Retinal pigment epithelial cell (primary cell): ENCODE measurements at regions not wholly inside any gene's neighbourhood (a gene's known extent, or its start where the extent isn't known, plus 50 kb on each side); places are given as distances from the start of the nearest gene placed in this dataset.

Experiments used
- DNase-seq: peaks from one replicate; pipeline ENCODE4 v3.0.0-alpha.2; 2010; ENCODE audit warnings: low read depth
- H3K4me3 ChIP-seq: 2 replicates; pipeline ENCODE4 v1.5.1; 2011; ENCODE audit warnings: mild to moderate bottlenecking, low read length, control low read depth, moderate library complexity
- CTCF ChIP-seq: conservative IDR thresholded peaks from 2 replicates; pipeline ENCODE4 v1.5.1; 2011; ENCODE audit warnings: low read depth, low read length, control low read depth, inconsistent platforms

GRCh38 chr6:132009175-132009574, 58.0 kb upstream of the CCN2 start:
- DNase-seq = no peak
- no peak for TF ChIP-seq CTCF
- no peak overlapping the region for H3K4me3 ChIP-seq

DNA sequence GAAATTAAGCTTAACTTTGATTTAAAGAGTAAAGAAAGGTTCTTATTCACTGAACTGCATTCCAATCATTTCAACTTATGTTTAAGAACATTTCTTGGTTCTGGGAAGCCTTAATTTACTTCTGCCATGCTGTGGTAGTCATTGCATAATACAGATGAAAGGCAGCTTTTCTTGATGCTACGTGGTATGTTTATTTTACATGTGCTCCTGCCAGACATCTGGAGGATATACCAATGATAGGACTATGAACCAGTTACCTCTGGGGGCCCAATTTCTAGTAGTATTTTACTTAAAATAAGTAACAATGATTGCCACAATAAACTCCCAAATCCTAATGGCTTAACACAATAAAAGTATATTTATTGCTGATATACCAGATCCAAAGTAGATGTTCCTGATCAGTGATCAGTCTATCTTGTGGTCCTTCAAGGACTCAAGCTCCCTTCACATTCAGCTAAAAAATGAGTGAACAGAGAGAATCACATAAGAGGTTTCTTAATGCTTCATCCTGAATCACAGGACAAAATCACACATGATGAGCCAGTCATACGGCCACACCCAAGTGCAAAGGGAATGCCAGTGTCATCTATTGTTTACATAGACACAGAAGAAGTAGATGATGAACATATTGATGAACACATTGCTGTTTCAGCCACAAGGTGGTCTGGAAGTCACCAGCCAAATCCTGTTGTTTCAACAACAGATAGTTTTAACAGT, 56.5 kb upstream of the CCN2 start:
- DNase-seq = no peak
- no peak overlapping the region for H3K4me3 ChIP-seq
- TF ChIP-seq CTCF = no peak

GRCh38 chr6:132005178-132005577, 54.0 kb upstream of the CCN2 start:
- DNase-seq = no peak

GRCh38 chr6:132004668-132005067, 53.5 kb upstream of the CCN2 start:
- no peak for DNase-seq
- no peak overlapping the region for H3K4me3 ChIP-seq
- no peak for TF ChIP-seq CTCF

More at GRCh38 chr6:132005178-132005577, 54.0 kb upstream of the CCN2 start:
- H3K4me3 ChIP-seq = no peak overlapping the region
- no peak for TF ChIP-seq CTCF

DNA sequence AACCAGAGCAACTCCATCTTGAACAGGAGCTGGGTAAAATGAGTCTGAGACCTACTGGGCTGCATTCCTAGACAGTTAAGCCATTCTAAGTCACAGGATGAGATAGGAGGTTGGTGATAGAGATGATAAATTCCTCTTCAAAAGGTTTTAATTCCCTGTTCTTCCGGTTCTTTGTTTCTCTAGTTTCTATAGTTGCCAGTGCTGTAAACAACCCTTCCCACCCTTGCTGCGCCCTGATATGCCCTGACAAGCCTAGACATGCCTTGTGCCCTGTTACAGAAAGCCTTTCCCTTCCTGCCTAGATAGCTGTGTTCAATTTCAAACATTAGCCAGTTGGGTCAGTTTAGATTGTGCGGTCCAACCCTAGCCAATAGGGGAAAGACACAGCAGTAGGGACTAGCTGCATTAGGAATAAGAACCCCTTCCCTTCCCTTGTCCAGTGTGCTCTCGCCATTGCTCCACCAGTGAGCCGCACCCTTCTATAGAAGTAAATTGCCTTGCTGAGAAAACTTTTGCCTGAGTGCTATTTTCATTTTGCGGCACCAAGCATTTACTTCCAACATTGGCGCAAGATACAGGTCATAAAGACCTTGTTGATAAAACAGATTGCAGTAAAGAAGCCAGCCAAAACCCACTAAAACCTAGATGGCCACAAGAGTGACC, 52.5 kb upstream of the CCN2 start:
- no peak overlapping the region for H3K4me3 ChIP-seq
- DNase-seq = no peak
- no peak for TF ChIP-seq CTCF
